ENCODE measurements at regions not wholly inside any gene's neighbourhood (a gene's known extent, or its start where the extent isn't known, plus 50 kb on each side); places are given as distances from the start of the nearest gene placed in this dataset.

GRCh38 chr12:13603953-13604352 is 377.4 kb downstream of the GRIN2B start:
- in situ Hi-C loops (cut with MboI; ENCODE audit: low sequenced_read_pairs): no loop called here
- Histone ChIP-seq H3K4me1 (no peaks in the 10 kb centered on the region), H3K4me3 (no peak overlapping the region), H3K27me3 (ENCODE audit: low read depth) (no peaks in the 10 kb centered on the region), H3K9me3 (no peaks in the 10 kb centered on the region), H3K36me3 (replicated peaks) (no peaks in the 10 kb centered on the region)
- no peak for DNase-seq (ENCODE audit: low spot score in 2 of 2)

- no peak overlapping the region for H3K4me3 ChIP-seq
- in situ Hi-C loops (cut with MboI; ENCODE audit: low sequenced_read_pairs): no loop called here
- no peaks in the 10 kb centered on the region for H3K27me3 ChIP-seq (ENCODE audit: low read depth)
- DNase-seq (ENCODE audit: low spot score in 2 of 2): no peak
- no peaks in the 10 kb centered on the region for H3K4me1 ChIP-seq
- no peaks in the 10 kb centered on the region for H3K9me3 ChIP-seq
- H3K36me3 ChIP-seq (replicated peaks): no peaks in the 10 kb centered on the region
These were observed 379.2 kb downstream of the GRIN2B start for GRCh38 chr12:13602172-13602571.

- no peaks in the 10 kb centered on the region for H3K4me1 ChIP-seq
- no peak overlapping the region for H3K4me3 ChIP-seq
- H3K9me3 ChIP-seq: no peaks in the 10 kb centered on the region
- no peaks in the 10 kb centered on the region for H3K36me3 ChIP-seq (replicated peaks)
- DNase-seq (ENCODE audit: low spot score in 2 of 2): no peak
- H3K27me3 ChIP-seq (ENCODE audit: low read depth): no peaks in the 10 kb centered on the region
- in situ Hi-C loops (cut with MboI; ENCODE audit: low sequenced_read_pairs): no loop called here
These were observed 382.2 kb downstream of the GRIN2B start for GRCh38 chr12:13599176-13599575.

- H3K4me1 ChIP-seq: no peaks in the 10 kb centered on the region
These were observed 383.6 kb downstream of the GRIN2B start for GRCh38 chr12:13597837-13598236.

GRCh38 chr12:13597166-13597565 is 384.2 kb downstream of the GRIN2B start:
- Histone ChIP-seq H3K27me3 (ENCODE audit: low read depth) (no peaks in the 10 kb centered on the region), H3K4me3 (no peak overlapping the region), H3K9me3 (no peaks in the 10 kb centered on the region), H3K4me1 (no peaks in the 10 kb centered on the region), H3K36me3 (replicated peaks) (no peaks in the 10 kb centered on the region)
- DNase-seq (ENCODE audit: low spot score in 2 of 2): no peak
- in situ Hi-C loops (cut with MboI; ENCODE audit: low sequenced_read_pairs): no loop called here

More at GRCh38 chr12:13597837-13598236, 383.6 kb downstream of the GRIN2B start:
- Histone ChIP-seq H3K27me3 (ENCODE audit: low read depth) (no peaks in the 10 kb centered on the region), H3K9me3 (no peaks in the 10 kb centered on the region), H3K4me3 (no peak overlapping the region), H3K36me3 (replicated peaks) (no peaks in the 10 kb centered on the region)
- in situ Hi-C loops (cut with MboI; ENCODE audit: low sequenced_read_pairs): no loop called here
- DNase-seq (ENCODE audit: low spot score in 2 of 2): no peak

GRCh38 chr12:13596714-13597113 is 384.7 kb downstream of the GRIN2B start:
- in situ Hi-C loops (cut with MboI; ENCODE audit: low sequenced_read_pairs): no loop called here

GRCh38 chr12:13595536-13596443 is 385.6 kb downstream of the GRIN2B start:
- in situ Hi-C loops (cut with MboI; ENCODE audit: low sequenced_read_pairs): no loop called here
- Histone ChIP-seq H3K4me1 (no peaks in the 10 kb centered on the region), H3K36me3 (replicated peaks) (no peaks in the 10 kb centered on the region), H3K4me3 (no peak overlapping the region), H3K9me3 (no peaks in the 10 kb centered on the region), H3K27me3 (ENCODE audit: low read depth) (no peaks in the 10 kb centered on the region)
- no peak for DNase-seq (ENCODE audit: low spot score in 2 of 2)

More at GRCh38 chr12:13596714-13597113, 384.7 kb downstream of the GRIN2B start:
- H3K9me3 ChIP-seq: no peaks in the 10 kb centered on the region
- H3K4me3 ChIP-seq: no peak overlapping the region
- H3K27me3 ChIP-seq (ENCODE audit: low read depth): no peaks in the 10 kb centered on the region
- no peak for DNase-seq (ENCODE audit: low spot score in 2 of 2)
- no peaks in the 10 kb centered on the region for H3K36me3 ChIP-seq (replicated peaks)
- H3K4me1 ChIP-seq: no peaks in the 10 kb centered on the region

GRCh38 chr12:13594731-13595514 is 386.5 kb downstream of the GRIN2B start:
- no peak for DNase-seq (ENCODE audit: low spot score in 2 of 2)
- in situ Hi-C loops (cut with MboI; ENCODE audit: low sequenced_read_pairs): no loop called here
- Histone ChIP-seq H3K4me3 (no peak overlapping the region), H3K27me3 (ENCODE audit: low read depth) (no peaks in the 10 kb centered on the region), H3K36me3 (replicated peaks) (no peaks in the 10 kb centered on the region), H3K4me1 (no peaks in the 10 kb centered on the region), H3K9me3 (no peaks in the 10 kb centered on the region)

- H3K27me3 ChIP-seq (ENCODE audit: low read depth): no peaks in the 10 kb centered on the region; the same call in 1 of the 2 replicates
- in situ Hi-C loops (cut with MboI; ENCODE audit: low sequenced_read_pairs): no loop called here
- no peaks in the 10 kb centered on the region for H3K4me1 ChIP-seq
- no peak for DNase-seq (ENCODE audit: low spot score in 2 of 2)
- no peaks in the 10 kb centered on the region for H3K9me3 ChIP-seq
- no peak overlapping the region for H3K4me3 ChIP-seq
- no peaks in the 10 kb centered on the region for H3K36me3 ChIP-seq (replicated peaks)
These were observed 389.1 kb downstream of the GRIN2B start for GRCh38 chr12:13592063-13592942.

GRCh38 chr12:13591488-13591887 is 389.9 kb downstream of the GRIN2B start:
- no peaks in the 10 kb centered on the region for H3K9me3 ChIP-seq
- H3K36me3 ChIP-seq (replicated peaks): no peaks in the 10 kb centered on the region
- no peaks in the 10 kb centered on the region; the same call in 1 of the 2 replicates for H3K27me3 ChIP-seq (ENCODE audit: low read depth)
- DNase-seq (ENCODE audit: low spot score in 2 of 2): no peak
- no peak overlapping the region for H3K4me3 ChIP-seq
- no peaks in the 10 kb centered on the region for H3K4me1 ChIP-seq
- in situ Hi-C loops (cut with MboI; ENCODE audit: low sequenced_read_pairs): no loop called here

- H3K4me1 ChIP-seq: no peaks in the 10 kb centered on the region
- no peak overlapping the region for H3K4me3 ChIP-seq
- no peaks in the 10 kb centered on the region for H3K36me3 ChIP-seq (replicated peaks)
- no peaks in the 10 kb centered on the region; the same call in 1 of the 2 replicates for H3K27me3 ChIP-seq (ENCODE audit: low read depth)
- in situ Hi-C loops (cut with MboI; ENCODE audit: low sequenced_read_pairs): no loop called here
- H3K9me3 ChIP-seq: no peaks in the 10 kb centered on the region
- no peak for DNase-seq (ENCODE audit: low spot score in 2 of 2)
These were observed 390.3 kb downstream of the GRIN2B start for GRCh38 chr12:13591059-13591458.

- DNase-seq (ENCODE audit: low spot score in 2 of 2): no peak
- no peaks in the 10 kb centered on the region for H3K9me3 ChIP-seq
- H3K4me3 ChIP-seq: no peak overlapping the region
- no peaks in the 10 kb centered on the region for H3K4me1 ChIP-seq
- no peaks in the 10 kb centered on the region; the same call in 1 of the 2 replicates for H3K27me3 ChIP-seq (ENCODE audit: low read depth)
- in situ Hi-C loops (cut with MboI; ENCODE audit: low sequenced_read_pairs): no loop called here
- no peaks in the 10 kb centered on the region for H3K36me3 ChIP-seq (replicated peaks)
These were observed 392.0 kb downstream of the EMP1 start for GRCh38 chr12:13588574-13588973.

- no peaks in the 10 kb centered on the region for H3K9me3 ChIP-seq
- no peaks in the 10 kb centered on the region for H3K4me1 ChIP-seq
- no peak overlapping the region for H3K4me3 ChIP-seq
- DNase-seq (ENCODE audit: low spot score in 2 of 2): no peak
- H3K27me3 ChIP-seq (ENCODE audit: low read depth): no peaks in the 10 kb centered on the region; the same call in 1 of the 2 replicates
- in situ Hi-C loops (cut with MboI; ENCODE audit: low sequenced_read_pairs): no loop called here
- H3K36me3 ChIP-seq (replicated peaks): no peaks in the 10 kb centered on the region
These were observed 391.3 kb downstream of the EMP1 start for GRCh38 chr12:13587721-13588390.

All from HAP-1 (cell line).